PC-3 (cell line): ENCODE measurements at regions not wholly inside any gene's neighbourhood (a gene's known extent, or its start where the extent isn't known, plus 50 kb on each side); places are given as distances from the start of the nearest gene placed in this dataset.

Source experiments
- EZH2 ChIP-seq: fragments of 300-600 bp; sonication (generic); IDR thresholded peaks from one replicate; pipeline ENCODE4 v1.6.1; 2017; ENCODE audit warnings: antibody characterized with exemption, mild to moderate bottlenecking, low read length; ENCODE audit not compliant: unreplicated experiment
- EZH2phosphoT487 ChIP-seq: fragments of 300-600 bp; sonication (generic); IDR thresholded peaks from 2 replicates; pipeline ENCODE4 v1.6.1; 2018; ENCODE audit warnings: mild to moderate bottlenecking, antibody characterized with exemption, low read length, borderline replicate concordance
- TF ChIP-seq, protein P1 (sequence below): fragments of 300-600 bp; sonication (generic); conservative IDR thresholded peaks from 2 replicates; pipeline ENCODE4 v1.5.1; 2017; ENCODE audit warnings: antibody characterized with exemption, low read depth, mild to moderate bottlenecking, low read length

GRCh38 chr1:108048301-108049177 lies 83.6 kb upstream of the VAV3 start:
- TF ChIP-seq, protein P1, sequence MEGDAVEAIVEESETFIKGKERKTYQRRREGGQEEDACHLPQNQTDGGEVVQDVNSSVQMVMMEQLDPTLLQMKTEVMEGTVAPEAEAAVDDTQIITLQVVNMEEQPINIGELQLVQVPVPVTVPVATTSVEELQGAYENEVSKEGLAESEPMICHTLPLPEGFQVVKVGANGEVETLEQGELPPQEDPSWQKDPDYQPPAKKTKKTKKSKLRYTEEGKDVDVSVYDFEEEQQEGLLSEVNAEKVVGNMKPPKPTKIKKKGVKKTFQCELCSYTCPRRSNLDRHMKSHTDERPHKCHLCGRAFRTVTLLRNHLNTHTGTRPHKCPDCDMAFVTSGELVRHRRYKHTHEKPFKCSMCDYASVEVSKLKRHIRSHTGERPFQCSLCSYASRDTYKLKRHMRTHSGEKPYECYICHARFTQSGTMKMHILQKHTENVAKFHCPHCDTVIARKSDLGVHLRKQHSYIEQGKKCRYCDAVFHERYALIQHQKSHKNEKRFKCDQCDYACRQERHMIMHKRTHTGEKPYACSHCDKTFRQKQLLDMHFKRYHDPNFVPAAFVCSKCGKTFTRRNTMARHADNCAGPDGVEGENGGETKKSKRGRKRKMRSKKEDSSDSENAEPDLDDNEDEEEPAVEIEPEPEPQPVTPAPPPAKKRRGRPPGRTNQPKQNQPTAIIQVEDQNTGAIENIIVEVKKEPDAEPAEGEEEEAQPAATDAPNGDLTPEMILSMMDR: no peak
- TF ChIP-seq EZH2 (no peak), EZH2phosphoT487 (no peak)
